IPS-15b (cell line): ENCODE measurements at regions not wholly inside any gene's neighbourhood (a gene's known extent, or its start where the extent isn't known, plus 50 kb on each side); places are given as distances from the start of the nearest gene placed in this dataset.

Experiments
- H3K27me3 ChIP-seq: one replicate; pipeline ENCODE4 v1.6.1; 2013; ENCODE audit warnings: low read length; ENCODE audit not compliant: control insufficient read depth, insufficient read depth
- H3K36me3 ChIP-seq: one replicate; pipeline ENCODE4 v1.6.1; 2013; ENCODE audit warnings: low read length; ENCODE audit not compliant: control insufficient read depth, insufficient read depth
- H3K4me1 ChIP-seq: one replicate; pipeline ENCODE4 v1.6.1; 2013; ENCODE audit warnings: mild to moderate bottlenecking, low read length; ENCODE audit not compliant: control insufficient read depth, insufficient read depth
- H3K4me3 ChIP-seq: one replicate; pipeline ENCODE4 v1.5.1; 2013; ENCODE audit warnings: low read depth, low read length
- H3K9ac ChIP-seq: one replicate; pipeline ENCODE4 v1.6.1; 2013; ENCODE audit warnings: low read depth, mild to moderate bottlenecking, low read length
- H3K9me3 ChIP-seq: one replicate; pipeline ENCODE4 v1.6.1; 2013; ENCODE audit warnings: mild to moderate bottlenecking, low read length; ENCODE audit not compliant: control insufficient read depth, insufficient read depth

DNA sequence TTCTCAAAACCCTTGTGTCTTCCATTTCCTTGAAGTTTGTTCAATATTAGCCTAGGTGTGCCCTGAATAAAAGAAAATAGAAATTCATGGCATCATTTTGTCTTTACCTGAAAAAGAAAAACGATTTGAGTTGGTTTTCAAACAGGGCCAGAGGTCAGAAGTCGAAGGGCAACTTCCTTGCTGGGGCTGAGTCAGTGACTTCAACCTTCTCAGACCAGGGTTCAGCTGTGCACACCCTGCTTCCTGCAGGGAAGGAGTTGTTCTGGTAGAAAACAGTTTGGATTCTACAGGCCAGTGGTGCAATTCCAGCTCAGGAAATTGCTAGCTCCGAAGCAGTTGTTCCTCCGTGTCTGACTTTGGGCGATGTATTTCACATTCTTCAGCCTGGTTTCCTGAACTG lies 132.1 kb upstream of the SLC30A5 start:
- no peak overlapping the region for H3K4me3 ChIP-seq
- H3K9ac ChIP-seq: no peak overlapping the region
- peaks cover 3% of the 10 kb centered on the region for H3K4me1 ChIP-seq
- no peaks in the 10 kb centered on the region for H3K27me3 ChIP-seq
- H3K36me3 ChIP-seq: no peaks in the 10 kb centered on the region
- no peaks in the 10 kb centered on the region for H3K9me3 ChIP-seq

DNA sequence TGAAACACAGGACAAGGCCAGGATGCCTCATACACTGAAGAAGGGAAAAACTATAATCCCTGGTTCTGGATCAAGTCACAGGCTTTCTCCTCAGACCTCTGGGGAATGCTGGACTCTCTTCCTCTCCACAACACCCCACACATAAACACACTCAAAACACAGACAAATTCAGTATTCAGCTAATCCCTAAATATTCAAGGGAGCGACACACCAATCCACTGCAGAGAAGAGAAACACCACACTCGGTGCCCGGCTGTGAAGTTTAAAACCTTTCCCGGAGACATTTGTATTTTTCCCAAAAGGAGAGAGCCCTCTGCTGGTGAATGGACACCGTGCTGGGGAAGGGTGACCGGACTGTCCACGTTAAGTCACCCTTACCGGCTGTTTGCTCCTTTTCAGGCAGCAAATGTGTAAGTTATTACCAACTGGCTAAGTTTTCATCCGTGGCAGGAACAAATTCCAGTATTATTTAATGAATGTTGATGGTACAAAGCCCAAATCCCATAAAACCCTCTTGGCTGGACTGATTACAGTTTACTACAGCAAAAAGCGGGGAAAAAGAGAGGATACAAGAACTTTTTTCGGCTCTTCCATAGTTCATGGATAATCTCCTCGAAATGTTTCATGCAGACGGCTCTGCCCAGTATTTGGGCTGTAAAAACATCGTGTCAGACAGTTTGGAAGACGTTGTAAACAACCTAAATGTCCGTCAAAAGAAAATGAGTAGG lies 130.9 kb upstream of the SLC30A5 start:
- Histone ChIP-seq H3K9ac (no peak overlapping the region), H3K4me3 (no peak overlapping the region), H3K27me3 (no peaks in the 10 kb centered on the region), H3K36me3 (no peaks in the 10 kb centered on the region), H3K4me1 (peaks cover 3% of the 10 kb centered on the region), H3K9me3 (no peaks in the 10 kb centered on the region)

DNA sequence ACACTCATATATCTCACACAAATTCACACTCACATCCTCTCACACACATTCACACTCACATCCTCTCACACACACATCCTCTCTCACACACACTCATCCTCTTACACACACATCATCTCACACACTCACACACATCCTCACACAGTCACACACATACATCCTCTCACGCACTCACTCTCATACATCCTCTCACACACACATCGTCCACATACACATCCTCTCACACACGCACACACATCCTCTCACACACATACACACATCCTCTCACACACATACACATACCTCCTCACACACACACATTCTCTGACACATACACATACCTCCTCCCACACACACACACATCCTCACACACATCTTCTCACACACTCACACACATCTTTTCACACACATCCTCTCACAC lies 129.1 kb upstream of the SLC30A5 start:
- Histone ChIP-seq H3K9ac (no peak overlapping the region), H3K4me1 (peaks cover 3% of the 10 kb centered on the region), H3K9me3 (no peaks in the 10 kb centered on the region), H3K4me3 (no peak overlapping the region), H3K36me3 (no peaks in the 10 kb centered on the region), H3K27me3 (no peaks in the 10 kb centered on the region)

DNA sequence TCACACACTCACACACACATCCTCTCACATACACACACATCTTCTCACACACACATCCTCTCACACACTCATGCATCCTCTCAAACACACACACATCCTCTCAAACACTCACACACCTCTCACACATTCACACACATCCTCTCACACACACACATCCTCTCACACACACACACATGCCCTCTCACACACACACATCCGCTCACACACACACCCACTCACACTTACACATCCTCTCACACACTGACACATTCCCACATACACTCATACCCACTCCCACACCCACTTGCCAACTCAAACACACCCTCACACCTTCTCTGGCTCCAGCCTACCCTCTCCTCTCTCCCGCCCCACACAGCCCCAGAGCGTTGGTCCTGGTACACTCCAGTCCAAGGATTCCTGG lies 127.9 kb upstream of the SLC30A5 start:
- H3K4me1 ChIP-seq: peaks cover 3% of the 10 kb centered on the region
- no peaks in the 10 kb centered on the region for H3K27me3 ChIP-seq
- H3K4me3 ChIP-seq: no peak overlapping the region
- no peaks in the 10 kb centered on the region for H3K36me3 ChIP-seq
- no peaks in the 10 kb centered on the region for H3K9me3 ChIP-seq
- no peak overlapping the region for H3K9ac ChIP-seq

DNA sequence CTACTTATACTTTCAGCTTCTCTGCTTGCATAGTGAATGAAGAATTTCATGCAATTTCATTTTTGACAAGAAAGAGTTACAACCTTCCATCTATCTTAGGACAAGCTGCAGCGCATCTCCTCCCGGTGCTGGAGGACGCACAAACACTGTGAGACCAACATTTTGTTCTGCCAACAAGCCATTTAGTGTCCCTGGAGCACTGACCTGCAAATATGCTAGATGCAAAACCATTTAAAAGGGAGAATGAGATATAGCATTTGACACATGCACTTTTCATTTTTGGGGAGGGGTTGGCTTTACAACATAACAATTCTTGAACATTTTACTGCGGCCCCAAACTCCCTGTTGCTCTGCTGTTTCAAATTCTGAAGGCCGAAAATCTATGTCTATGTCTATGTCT lies 127.2 kb upstream of the SLC30A5 start:
- no peaks in the 10 kb centered on the region for H3K9me3 ChIP-seq
- H3K36me3 ChIP-seq: no peaks in the 10 kb centered on the region
- no peaks in the 10 kb centered on the region for H3K27me3 ChIP-seq
- no peak overlapping the region for H3K4me3 ChIP-seq
- H3K9ac ChIP-seq: no peak overlapping the region
- H3K4me1 ChIP-seq: peaks cover 3% of the 10 kb centered on the region

DNA sequence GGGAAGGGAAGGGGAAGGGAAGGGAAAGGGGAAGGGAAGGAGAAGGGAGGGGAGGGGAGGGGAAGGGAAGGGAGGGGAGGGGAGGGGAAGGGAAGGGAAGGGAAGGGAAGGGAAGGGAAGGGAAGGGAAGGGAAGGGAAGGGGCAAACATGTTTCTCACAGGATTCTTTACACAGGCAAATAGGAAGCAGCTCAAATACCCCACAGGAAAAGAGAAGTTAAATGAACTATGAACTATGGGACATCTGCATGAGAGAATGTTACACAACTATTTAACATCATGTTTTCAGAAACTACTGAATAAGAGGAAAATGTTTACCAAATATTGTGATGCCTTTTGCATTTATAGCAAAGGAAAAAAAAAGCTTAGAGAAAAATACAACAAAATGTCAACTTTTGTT lies 125.4 kb upstream of the SLC30A5 start:
- Histone ChIP-seq H3K4me1 (no peaks in the 10 kb centered on the region), H3K9ac (no peak overlapping the region), H3K4me3 (no peak overlapping the region)

DNA sequence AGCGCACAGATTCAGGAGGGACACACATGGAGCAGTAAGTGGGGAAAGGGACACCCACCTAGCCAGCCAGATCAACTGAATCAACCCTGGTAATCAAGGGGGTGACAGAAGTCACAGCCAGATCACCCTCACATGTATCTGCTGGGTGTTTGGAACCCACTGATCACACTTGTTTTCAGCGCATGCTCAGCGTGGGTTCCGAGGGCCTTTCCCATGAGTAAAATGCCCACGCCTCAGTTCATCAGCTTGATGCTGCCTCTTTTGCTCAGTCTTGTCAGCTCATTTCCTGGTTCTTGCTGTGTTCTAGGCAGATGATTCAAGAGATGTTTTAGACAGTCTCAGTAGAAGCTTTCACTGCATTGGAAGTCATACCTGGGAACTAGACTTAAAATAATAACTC lies 123.2 kb upstream of the SLC30A5 start:
- no peaks in the 10 kb centered on the region for H3K36me3 ChIP-seq
- no peaks in the 10 kb centered on the region for H3K9me3 ChIP-seq
- H3K27me3 ChIP-seq: no peaks in the 10 kb centered on the region
- H3K4me3 ChIP-seq: no peak overlapping the region
- no peaks in the 10 kb centered on the region for H3K4me1 ChIP-seq
- H3K9ac ChIP-seq: no peak overlapping the region

More for the DNA sequence above, 125.4 kb upstream of the SLC30A5 start:
- Histone ChIP-seq H3K9me3 (no peaks in the 10 kb centered on the region), H3K36me3 (no peaks in the 10 kb centered on the region), H3K27me3 (no peaks in the 10 kb centered on the region)

DNA sequence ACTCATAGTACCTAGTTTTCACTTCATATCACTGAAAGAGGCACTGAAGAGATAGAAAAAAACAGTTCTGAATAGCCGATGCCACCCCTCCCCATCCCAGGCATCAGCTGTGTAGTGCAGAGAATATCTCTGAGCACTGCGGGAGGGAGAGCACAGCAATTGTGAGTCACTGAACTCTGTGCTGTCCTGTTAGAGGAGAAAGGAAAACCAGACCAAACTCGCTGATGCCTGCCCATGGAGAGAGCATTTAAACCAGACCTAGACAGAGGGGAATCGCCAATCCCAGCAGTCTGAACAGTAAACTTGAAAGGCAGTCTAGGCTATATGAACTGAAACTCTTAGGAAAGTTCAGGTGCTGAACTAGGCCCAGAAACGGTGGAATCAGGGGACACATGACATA lies 120.1 kb upstream of the SLC30A5 start:
- H3K36me3 ChIP-seq: no peaks in the 10 kb centered on the region
- H3K4me3 ChIP-seq: no peak overlapping the region

DNA sequence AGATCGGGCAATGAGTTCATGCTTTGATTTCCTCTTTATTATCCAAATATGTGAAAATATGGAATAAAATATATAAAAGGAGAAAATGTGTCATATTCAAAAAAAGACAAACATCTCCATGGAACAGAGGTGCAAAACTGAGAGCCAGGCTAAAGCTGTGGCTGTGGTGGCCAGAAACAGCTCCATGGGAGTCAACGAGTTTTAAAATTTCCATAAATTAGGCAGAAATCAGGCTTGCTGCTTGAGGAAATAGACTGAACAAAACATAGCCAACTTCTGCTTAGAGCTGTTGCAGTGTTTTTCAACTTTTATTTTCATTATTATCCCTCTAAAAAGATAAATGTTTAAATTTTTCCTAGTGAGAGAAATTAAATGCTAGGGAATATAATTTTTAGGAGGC lies 110.8 kb upstream of the SLC30A5 start:
- Histone ChIP-seq H3K4me1 (no peaks in the 10 kb centered on the region), H3K9ac (no peak overlapping the region), H3K9me3 (no peaks in the 10 kb centered on the region), H3K27me3 (no peaks in the 10 kb centered on the region), H3K4me3 (no peak overlapping the region), H3K36me3 (no peaks in the 10 kb centered on the region)

More for the DNA sequence above, 120.1 kb upstream of the SLC30A5 start:
- no peaks in the 10 kb centered on the region for H3K27me3 ChIP-seq
- no peaks in the 10 kb centered on the region for H3K9me3 ChIP-seq
- no peaks in the 10 kb centered on the region for H3K4me1 ChIP-seq
- no peak overlapping the region for H3K9ac ChIP-seq

DNA sequence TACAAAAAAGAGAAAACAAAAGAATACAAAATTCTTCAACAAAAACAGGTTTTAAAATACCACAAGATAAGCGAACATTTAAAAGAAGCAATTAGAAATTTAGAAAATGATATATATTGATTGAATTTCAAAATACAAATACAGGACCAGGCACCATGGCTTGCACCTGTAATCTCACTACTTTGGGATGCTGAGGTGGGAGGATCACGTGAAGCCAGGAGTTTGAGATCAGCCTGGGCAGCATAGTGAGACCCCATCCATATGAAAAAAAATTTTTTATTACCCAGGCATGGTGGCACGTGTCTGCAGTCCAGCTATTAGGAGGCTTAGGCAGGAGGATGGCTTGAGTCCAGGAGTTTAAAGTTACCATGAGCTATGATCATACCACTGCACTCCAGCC lies 109.9 kb upstream of the SLC30A5 start:
- no peak overlapping the region for H3K4me3 ChIP-seq
- no peaks in the 10 kb centered on the region for H3K4me1 ChIP-seq
- H3K36me3 ChIP-seq: no peaks in the 10 kb centered on the region
- no peaks in the 10 kb centered on the region for H3K27me3 ChIP-seq
- H3K9me3 ChIP-seq: no peaks in the 10 kb centered on the region
- no peak overlapping the region for H3K9ac ChIP-seq

DNA sequence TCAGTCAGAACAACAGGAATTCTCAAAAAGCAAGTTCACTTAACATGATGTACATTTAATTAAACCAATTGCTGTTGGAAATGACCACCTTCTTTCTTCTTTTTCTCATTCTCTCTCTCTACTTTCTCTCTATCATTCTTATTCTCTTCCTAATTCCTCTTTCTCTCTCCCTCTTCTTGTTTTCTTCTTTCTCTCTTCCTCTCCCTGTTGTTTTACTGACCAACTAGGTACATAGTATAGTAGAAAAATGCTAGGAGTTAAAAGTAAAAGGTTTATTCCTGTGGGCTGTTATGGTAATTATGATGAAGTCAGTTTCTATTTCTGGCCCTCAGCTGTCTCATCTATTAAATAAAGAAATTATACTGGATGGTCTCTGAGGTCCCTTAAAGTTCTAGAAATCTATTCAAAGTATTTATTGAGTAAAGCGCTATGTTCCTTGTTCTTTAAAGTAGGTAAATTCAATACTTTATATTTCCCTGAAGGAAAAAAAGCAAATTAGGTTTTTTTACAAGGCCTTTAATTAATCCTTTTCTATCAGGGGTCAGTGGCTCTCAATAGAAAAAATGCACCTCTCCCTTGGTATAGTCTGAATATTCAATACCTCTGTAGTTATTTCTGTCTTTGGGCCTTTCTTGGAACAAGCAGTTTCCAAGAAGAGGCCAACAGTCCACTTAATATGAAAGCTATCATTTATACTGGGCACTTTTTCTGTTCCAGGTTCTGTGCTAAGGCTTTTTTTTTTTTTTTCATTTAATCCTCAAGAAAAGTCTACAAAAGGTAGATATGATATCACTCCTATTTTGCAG lies 102.3 kb upstream of the SLC30A5 start:
- Histone ChIP-seq H3K4me3 (no peak overlapping the region), H3K27me3 (no peaks in the 10 kb centered on the region), H3K9ac (no peak overlapping the region), H3K4me1 (no peaks in the 10 kb centered on the region), H3K9me3 (no peaks in the 10 kb centered on the region), H3K36me3 (no peaks in the 10 kb centered on the region)

DNA sequence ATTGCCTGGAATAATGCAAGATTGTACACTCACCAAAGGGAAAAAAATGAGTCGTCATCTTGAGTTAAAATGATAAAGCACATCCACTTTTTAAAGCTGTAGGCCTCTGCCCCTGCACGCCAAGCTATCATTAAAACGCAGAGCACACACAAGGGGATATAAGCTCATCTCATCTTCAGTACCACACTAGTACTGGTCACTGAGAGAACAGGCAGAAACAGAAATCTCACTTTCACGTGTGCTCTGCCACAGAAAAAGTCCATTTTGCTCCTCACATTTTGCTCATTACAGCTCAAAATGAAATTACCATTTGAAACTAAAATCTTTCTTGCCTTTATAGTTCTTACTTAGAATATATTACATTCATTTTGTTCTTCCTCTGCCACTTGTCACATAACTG lies 99.2 kb upstream of the SLC30A5 start:
- H3K9ac ChIP-seq: no peak overlapping the region
- no peaks in the 10 kb centered on the region for H3K9me3 ChIP-seq
- H3K4me3 ChIP-seq: no peak overlapping the region
- H3K4me1 ChIP-seq: no peaks in the 10 kb centered on the region
- H3K27me3 ChIP-seq: no peaks in the 10 kb centered on the region
- H3K36me3 ChIP-seq: no peaks in the 10 kb centered on the region
